ENCODE measurements at regions not wholly inside any gene's neighbourhood (a gene's known extent, or its start where the extent isn't known, plus 50 kb on each side); places are given as distances from the start of the nearest gene placed in this dataset.

- TF ChIP-seq CTCF (IDR thresholded peaks at IDR 0.05): no peak
- DNase-seq (ENCODE audit: extremely low spot score, unreplicated experiment): no peak
- H3K27me3 Mint-ChIP-seq (ENCODE audit: unreplicated experiment): peaks cover 4% of the 10 kb centered on the region
- no peaks in the 10 kb centered on the region for H3K9me3 Mint-ChIP-seq (ENCODE audit: unreplicated experiment)
- no peaks in the 10 kb centered on the region for H3K4me1 Mint-ChIP-seq (ENCODE audit: unreplicated experiment)
- no peaks in the 10 kb centered on the region for H3K36me3 Mint-ChIP-seq (ENCODE audit: unreplicated experiment)
- no peak overlapping the region for H3K4me3 Mint-ChIP-seq (ENCODE audit: unreplicated experiment)
- no peak overlapping the region for H3K27ac Mint-ChIP-seq (ENCODE audit: unreplicated experiment)
These were observed 162.9 kb upstream of the ZBED5 start for GRCh38 chr11:11020747-11021149.

GRCh38 chr11:11020219-11020726, 162.4 kb upstream of the ZBED5 start:
- H3K4me1 Mint-ChIP-seq (ENCODE audit: unreplicated experiment): no peaks in the 10 kb centered on the region

GRCh38 chr11:11016943-11017342, 159.1 kb upstream of the ZBED5 start:
- Mint-ChIP-seq H3K9me3 (ENCODE audit: unreplicated experiment) (no peaks in the 10 kb centered on the region), H3K4me1 (ENCODE audit: unreplicated experiment) (no peaks in the 10 kb centered on the region), H3K4me3 (ENCODE audit: unreplicated experiment) (no peak overlapping the region), H3K36me3 (ENCODE audit: unreplicated experiment) (no peaks in the 10 kb centered on the region), H3K27me3 (ENCODE audit: unreplicated experiment) (peaks cover 4% of the 10 kb centered on the region), H3K27ac (ENCODE audit: unreplicated experiment) (no peak overlapping the region)
- TF ChIP-seq CTCF (IDR thresholded peaks at IDR 0.05): no peak
- no peak for DNase-seq (ENCODE audit: extremely low spot score, unreplicated experiment)

More at GRCh38 chr11:11020219-11020726, 162.4 kb upstream of the ZBED5 start:
- Mint-ChIP-seq H3K36me3 (ENCODE audit: unreplicated experiment) (no peaks in the 10 kb centered on the region), H3K4me3 (ENCODE audit: unreplicated experiment) (no peak overlapping the region), H3K9me3 (ENCODE audit: unreplicated experiment) (no peaks in the 10 kb centered on the region), H3K27me3 (ENCODE audit: unreplicated experiment) (peaks cover 4% of the 10 kb centered on the region), H3K27ac (ENCODE audit: unreplicated experiment) (no peak overlapping the region)
- TF ChIP-seq CTCF (IDR thresholded peaks at IDR 0.05): no peak
- no peak for DNase-seq (ENCODE audit: extremely low spot score, unreplicated experiment)

GRCh38 chr11:11016068-11016467, 158.2 kb upstream of the ZBED5 start:
- Mint-ChIP-seq H3K27me3 (ENCODE audit: unreplicated experiment) (peaks cover 9% of the 10 kb centered on the region), H3K9me3 (ENCODE audit: unreplicated experiment) (no peaks in the 10 kb centered on the region), H3K27ac (ENCODE audit: unreplicated experiment) (no peak overlapping the region), H3K36me3 (ENCODE audit: unreplicated experiment) (no peaks in the 10 kb centered on the region), H3K4me1 (ENCODE audit: unreplicated experiment) (no peaks in the 10 kb centered on the region), H3K4me3 (ENCODE audit: unreplicated experiment) (no peak overlapping the region)
- no peak for TF ChIP-seq CTCF (IDR thresholded peaks at IDR 0.05)
- no peak for DNase-seq (ENCODE audit: extremely low spot score, unreplicated experiment)

GRCh38 chr11:11011617-11012016, 153.8 kb upstream of the ZBED5 start:
- Mint-ChIP-seq H3K9me3 (ENCODE audit: unreplicated experiment) (no peaks in the 10 kb centered on the region), H3K4me1 (ENCODE audit: unreplicated experiment) (peaks cover 2% of the 10 kb centered on the region), H3K27me3 (ENCODE audit: unreplicated experiment) (peaks cover 15% of the 10 kb centered on the region), H3K27ac (ENCODE audit: unreplicated experiment) (no peak overlapping the region), H3K36me3 (ENCODE audit: unreplicated experiment) (no peaks in the 10 kb centered on the region), H3K4me3 (ENCODE audit: unreplicated experiment) (no peak overlapping the region)
- TF ChIP-seq CTCF (IDR thresholded peaks at IDR 0.05): no peak
- no peak for DNase-seq (ENCODE audit: extremely low spot score, unreplicated experiment)

Data from osteocyte (in vitro differentiated cells).